CD1c-positive myeloid dendritic cell (primary cell): ENCODE measurements at regions not wholly inside any gene's neighbourhood (a gene's known extent, or its start where the extent isn't known, plus 50 kb on each side); places are given as distances from the start of the nearest gene placed in this dataset.
"Not testable (repeated sequence)": the region's sequence is repeated elsewhere in the genome, so short reads cannot be mapped to it uniquely, and the experiment has no call there.

ENCODE experiments used
- DNase-seq: peaks from one replicate; pipeline ENCODE4 v3.0.0-alpha.2; 2016; ENCODE audit errors: extremely low spot score

DNA sequence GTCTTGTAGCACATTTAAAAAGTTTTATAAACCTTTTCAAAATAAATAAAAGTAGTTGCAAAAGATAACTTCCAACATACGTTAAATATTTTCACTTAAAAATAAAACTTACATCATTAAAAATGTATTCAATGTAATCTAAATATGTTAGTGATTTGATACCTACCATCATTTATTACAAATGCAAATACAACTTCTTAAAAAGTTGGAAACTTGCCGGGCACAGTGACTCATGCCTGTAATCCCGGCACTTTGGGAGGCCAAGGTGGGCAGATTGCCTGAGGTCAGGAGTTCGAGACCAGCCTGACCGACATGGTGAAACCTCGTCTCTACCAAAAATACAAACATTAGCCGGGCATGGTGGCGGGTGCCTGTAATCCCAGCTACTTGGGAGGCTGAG is 122.6 kb upstream of the PODXL start:
- DNase-seq: not testable (repeated sequence)

DNA sequence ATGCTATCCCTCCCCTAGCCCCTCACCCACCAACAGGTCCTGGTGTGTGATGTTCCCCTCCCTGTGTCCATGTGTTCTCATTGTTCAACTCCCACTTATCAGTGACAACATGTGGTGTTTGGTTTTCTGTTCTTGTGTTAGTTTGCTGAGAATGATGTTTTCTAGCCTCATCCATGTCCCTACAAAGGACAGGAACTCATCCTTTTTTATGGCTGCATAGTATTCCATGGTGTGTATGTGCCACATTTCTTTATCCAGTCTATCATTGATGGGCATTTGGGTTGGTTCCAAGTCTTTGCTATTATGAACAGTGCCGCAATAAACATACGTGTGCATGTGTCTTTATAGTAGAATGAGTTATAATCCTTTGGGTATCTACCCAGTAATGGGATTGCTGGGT is 120.4 kb upstream of the PODXL start:
- DNase-seq: not testable (repeated sequence)

- no peak for DNase-seq
These were observed 117.7 kb upstream of the PODXL start for GRCh38 chr7:131674131-131674530.

GRCh38 chr7:131673576-131673975 is 117.1 kb upstream of the PODXL start:
- DNase-seq: no peak

DNA sequence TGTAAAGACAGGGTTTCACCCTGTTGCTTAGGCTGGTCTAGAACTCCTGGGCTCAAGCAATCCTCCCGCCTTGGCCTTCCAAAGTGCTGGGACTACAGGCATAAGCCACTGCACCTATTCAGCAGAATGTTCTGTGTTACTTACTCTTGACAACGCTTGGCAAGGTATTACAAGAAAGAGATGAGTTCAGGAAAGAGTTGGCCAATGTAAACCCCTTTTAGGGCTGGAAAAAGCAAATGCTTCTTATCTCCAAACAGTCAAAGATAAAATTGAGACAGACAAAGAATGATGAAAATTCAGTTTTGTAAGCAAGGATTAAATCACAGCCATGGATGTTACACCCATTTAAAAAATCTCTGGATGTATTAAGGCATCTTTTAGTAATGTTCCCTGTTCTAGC is 114.0 kb upstream of the PODXL start:
- DNase-seq: no peak

DNA sequence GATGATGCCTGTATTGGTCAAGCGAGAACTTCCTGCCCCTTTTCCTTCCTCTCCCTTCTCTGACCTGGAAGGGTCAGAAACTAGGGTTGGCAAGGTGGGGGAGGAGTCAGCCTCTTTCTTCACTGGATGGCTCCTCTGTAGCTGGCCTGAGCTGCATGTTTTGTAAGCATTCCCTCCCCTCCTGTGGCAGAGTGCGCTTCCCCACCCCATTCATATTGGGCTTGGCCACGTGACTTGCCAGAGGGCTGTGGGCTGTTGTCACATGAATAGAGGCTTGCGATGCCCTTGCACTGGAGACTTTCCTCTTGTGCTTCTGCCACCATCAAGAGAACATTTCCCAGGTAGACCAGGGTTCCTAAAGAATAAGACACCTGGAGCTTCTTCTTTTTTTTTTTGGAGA is 111.3 kb upstream of the PODXL start:
- DNase-seq: no peak

- no peak for DNase-seq
These were observed 108.6 kb upstream of the PODXL start for GRCh38 chr7:131665021-131665420.

GRCh38 chr7:131664570-131664969 is 108.1 kb upstream of the PODXL start:
- DNase-seq: no peak

DNA sequence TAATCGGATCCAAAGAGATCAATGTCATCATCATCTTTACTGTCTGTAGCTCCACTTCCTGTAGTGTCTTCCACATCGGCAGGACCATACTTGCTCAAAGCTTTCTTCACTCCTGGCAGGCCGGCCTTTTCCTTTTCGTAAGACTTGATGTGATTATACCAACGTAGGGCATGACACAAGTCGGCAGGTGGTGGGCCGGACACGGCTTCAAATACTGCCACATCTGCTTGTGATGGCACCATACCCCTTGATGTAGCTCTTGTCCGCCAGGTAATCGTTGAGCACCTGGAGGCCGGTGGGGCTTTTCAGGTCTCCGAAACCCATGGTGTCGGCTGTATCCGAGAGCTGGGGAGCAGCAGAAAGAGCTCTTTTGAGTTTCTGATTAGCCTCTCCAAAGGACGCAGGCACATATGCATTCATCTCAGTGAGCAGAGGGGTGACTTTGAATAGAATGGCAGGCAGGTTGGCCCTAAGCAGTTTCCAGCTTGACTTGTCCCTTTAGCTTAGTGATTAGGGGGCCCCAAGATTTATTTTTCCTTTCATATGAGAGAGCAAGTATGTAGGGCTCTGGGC is 106.0 kb upstream of the PODXL start:
- not testable (repeated sequence) for DNase-seq

DNA sequence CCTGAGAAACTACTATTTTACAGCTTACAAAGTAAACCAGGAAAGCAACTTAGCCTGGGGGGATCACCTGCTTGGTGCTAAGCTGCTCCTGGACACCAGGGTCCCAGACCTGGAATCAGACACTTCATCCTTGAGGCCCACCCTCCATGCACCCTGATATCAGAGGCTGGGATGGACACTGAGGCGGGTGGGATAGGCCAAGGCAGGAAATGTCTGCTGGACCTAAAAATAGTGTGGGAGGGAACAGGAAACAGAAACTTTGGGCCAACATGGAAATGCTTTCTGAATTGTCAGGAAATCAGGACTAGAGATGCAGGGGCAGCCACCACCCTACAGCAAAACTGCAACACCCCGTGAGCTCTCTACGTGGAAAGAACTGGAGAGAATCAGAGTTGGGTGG is 101.5 kb upstream of the PODXL start:
- no peak for DNase-seq

DNA sequence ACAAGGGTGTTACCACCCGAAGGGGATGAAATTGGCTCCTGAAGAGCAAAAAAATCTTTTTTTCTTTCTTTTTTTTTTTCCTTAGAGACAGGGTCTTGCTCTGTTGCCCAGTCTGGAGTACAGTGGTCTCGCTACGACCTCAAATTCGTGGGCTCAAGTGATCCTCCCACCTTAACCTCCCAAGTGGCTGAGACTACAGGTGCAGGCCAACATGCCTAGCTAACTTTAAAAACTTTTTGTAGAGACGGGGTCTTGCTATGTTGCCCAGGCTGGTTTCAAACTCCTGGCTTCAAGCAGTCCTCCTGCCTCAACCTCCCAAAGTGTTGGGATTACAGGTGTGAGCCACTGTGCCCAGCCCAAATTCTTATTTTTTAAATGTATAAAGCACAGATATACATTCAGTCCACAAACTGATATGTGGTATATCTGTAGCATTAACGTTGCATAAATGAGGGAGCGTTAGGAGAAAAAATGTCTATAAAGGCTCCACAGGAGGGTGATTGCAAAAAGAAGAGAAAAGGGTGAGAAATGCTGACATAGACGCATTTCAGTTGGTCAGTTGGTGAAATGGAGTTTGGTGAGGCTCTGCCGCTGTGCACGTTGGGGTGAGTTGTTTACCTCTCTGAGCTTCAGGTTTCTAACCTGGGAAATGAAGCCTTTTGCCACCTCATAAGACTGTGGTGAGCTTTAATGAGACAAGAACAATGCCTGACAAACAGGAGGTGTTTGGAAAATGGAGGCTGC is 100.7 kb upstream of the PODXL start:
- no peak for DNase-seq

GRCh38 chr7:131655866-131656265 is 99.4 kb upstream of the PODXL start:
- no peak for DNase-seq

DNA sequence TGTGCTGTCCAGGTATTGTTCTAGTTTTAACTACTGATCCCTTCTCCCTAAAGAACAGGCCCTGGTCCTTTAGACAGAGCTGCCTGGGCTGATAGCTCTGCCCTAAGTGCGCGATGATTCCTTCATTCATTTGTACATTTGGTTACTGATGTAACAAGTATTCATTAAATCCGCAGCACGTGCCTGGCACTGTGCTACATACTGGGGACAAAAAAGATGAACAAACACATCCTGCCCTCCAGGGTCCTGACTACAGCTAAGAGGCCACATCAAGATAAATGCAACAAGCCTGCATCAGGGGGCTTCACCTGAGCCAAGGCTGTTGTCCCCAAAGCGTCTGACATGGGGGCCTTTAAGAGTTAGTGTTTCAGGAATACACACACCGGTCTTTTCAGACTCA is 99.0 kb upstream of the PODXL start:
- no peak for DNase-seq

DNA sequence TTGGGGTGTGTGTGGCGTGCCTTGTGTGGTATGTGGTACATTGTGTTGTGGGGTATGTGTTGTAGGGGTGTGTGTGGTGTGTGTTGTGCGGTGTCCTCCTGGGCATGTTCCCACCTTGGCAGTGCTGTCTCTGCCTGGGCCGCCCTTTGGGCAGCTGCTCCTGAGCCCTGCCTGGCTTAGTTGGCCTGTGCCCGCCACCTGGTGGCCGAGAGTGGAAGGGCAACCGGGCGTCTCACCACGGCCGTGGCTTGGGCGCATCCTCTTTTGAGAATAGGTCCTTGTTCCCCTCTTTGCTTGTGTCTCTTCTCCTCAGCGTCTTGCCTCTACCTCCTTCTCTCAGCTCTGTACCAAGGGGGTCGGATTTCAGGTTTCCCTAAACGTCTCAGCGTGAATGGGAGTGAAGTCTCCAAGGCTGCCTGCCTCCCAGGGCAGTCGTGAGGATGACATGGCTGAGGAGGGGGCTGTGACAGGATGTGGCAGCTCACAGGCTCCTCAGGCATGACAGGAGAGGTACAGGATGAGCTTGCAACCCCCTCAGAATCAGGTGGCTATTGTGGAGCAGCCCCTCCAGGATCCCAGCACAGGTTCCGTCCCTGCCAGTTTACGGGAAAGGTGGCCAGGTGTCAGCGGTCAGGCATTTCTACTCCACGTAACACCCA is 98.4 kb upstream of the PODXL start:
- peak; percentile 86 for DNase-seq

DNA sequence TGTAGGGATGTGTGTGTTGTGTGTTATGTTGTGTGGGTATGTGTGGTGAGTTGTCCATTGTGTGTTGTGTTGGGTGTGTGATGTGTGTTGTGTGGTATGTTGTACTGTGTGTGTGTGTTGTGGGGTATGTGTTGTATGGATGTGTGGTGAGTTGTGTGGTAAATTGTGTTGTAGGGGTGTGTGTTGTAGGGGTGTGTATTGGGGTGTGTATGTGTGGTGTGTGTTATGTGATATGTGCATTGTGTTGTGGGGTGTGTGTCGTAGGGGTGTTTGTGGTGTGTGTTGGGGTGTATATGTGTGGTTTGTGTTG is 97.8 kb upstream of the PODXL start:
- no peak for DNase-seq

DNA sequence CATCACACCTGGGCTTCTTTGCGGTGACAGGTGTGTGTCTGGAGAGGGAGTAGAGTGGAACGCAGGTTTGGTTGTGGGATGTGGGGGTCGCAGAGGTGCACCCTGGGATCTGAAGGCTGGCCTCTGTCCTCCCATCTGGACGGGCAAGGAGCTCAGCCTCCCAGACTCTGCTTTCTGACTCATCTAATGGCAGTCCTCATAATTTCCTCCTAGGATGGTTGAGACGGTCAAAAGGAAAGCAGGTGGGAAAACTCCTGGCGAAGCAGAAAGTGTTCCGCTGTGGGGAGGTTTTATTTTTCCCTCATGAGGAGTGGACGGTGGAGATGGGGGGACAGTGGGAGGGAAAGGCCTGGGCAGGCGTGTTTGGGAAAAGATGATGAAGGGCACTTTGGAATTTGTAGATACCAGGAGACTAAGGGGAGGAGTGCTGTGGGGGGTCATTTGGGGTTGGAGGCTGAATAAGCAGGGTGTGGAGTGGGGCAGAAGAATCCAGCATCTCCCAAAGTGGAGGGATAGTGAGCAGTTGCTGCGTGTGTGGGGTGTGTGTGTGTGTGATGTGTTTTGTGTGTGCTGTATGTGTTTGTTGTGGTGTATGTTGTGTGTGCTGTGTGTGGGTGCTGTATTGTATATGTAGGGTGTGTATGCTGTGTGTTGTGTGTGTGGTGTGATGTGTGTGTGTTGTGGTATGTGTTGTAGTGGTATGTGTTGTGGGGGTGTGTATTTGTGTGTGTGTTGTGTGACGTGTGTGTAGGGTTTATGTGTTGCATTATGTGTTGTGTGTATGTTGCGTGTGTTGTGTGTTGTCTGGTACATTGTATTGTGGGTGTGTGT is 97.2 kb upstream of the PODXL start:
- DNase-seq: no peak

- DNase-seq: no peak
These were observed 96.5 kb upstream of the PODXL start for GRCh38 chr7:131652934-131653333.

DNA sequence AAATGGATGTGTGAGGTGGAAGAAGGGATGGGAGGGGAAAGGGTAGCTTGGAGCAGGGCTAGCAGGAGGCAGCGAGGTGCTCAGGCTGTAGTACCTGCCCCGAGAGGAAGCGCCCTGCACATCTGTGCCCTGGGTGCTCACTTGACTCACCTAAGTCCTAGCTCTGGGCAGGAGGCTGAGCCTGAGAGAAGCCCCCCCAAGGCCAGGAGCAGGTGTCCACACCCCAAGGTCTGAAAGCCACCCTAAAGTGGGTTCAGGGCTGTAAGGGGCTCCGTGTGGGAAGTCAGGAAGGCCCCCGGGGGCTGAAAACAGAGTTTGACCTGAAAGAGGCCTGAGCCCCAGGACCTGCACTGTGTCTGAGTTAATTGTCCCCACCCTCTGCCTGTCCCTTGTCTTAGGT is 95.8 kb upstream of the PODXL start:
- DNase-seq: no peak

DNA sequence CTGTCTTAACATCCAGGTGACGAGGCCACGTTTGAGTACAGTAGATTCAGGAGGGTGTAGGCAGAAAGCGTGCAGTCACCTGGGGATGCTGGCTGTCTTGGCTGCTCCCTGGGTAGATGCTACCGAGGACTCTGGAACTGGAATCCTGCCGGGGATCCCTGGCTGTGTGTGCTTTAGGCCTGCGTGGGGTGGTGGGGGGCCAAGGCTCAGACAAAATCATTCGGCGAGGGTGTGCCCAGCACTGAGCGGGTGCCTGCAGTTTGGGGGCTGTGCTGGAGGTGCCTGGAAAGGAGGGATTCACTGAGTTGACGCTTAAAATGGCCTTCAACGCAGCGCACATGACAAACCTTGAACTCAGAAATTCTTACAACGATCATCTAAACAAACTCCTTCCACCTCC is 93.5 kb upstream of the PODXL start:
- no peak for DNase-seq

GRCh38 chr7:131649003-131649541 is 92.6 kb upstream of the PODXL start:
- no peak for DNase-seq

DNA sequence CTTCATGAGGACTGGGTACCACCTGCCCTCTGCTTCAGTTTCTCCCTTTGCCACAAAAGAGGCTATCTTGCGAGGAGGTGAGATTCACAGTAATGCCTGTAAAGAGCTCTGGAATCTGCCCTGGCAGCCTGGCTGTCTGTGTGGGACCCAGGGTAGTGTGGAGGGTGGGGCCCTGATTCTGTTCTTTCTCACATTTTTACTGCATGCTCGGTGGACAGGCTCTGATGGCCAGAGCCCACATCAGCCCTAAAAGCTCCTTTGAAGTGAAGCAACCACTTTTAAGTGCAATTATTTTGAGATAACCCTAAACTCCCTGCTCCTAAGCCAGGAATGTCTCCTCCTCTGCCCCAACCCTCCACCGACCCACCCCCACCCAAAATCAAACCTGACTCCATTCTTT is 92.1 kb upstream of the PODXL start:
- no peak for DNase-seq

DNA sequence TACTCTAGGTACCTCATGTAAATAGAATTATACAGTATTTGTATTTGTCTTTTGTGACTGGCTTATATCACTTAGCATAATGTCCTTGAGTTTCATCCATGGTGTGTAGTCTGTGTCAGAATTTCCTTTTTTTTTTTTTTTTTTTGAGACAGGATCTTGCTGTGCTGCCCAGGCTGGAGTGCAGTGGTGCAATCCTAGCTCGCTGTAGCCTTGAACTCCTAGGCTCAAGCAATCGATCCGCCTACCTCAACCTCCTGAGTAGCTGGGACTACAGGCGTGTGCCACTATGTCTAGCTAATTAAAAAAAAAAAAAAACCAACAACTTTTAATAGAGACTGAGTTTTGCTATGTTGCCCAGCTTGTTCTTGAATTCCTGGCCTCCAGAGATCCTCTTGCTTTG is 89.8 kb upstream of the PODXL start:
- DNase-seq: no peak
